ENCODE measurements at regions not wholly inside any gene's neighbourhood (a gene's known extent, or its start where the extent isn't known, plus 50 kb on each side); places are given as distances from the start of the nearest gene placed in this dataset.

GRCh38 chr10:121051171-121051570 is 200.0 kb downstream of the WDR11 start:
- TF ChIP-seq CTCF (IDR thresholded peaks at IDR 0.05) (no peak), EZH2 (IDR thresholded peaks at IDR 0.05; ENCODE audit: borderline replicate concordance, insufficient read depth, low read depth, low read length, poor library complexity, severe bottlenecking) (no peak)
- H3K79me2 ChIP-seq (ENCODE audit: control insufficient read depth, insufficient read depth, low read length), result no peaks in the 10 kb centered on the region
- ATAC-seq (ENCODE audit: low read depth), result no peak
- Mint-ChIP-seq H3K4me1 (no peaks in the 10 kb centered on the region), H3K27me3 (no peaks in the 10 kb centered on the region), H3K9me3 (ENCODE audit: insufficient read depth) (no peaks in the 10 kb centered on the region), H3K27ac (no peak overlapping the region), H3K4me3 (no peak overlapping the region)
- H3K4me3 ChIP-seq (ENCODE audit: control extremely low read depth in 1 of 5, extremely low read depth in 1 of 5, insufficient read depth in 1 of 5, low read depth in 2 of 5, low read length in 4 of 5), result no peak overlapping the region
- no peak overlapping the region for H3K4me2 ChIP-seq (replicated peaks; ENCODE audit: low read depth, low read length, poor library complexity, severe bottlenecking)
- H3K9ac ChIP-seq (ENCODE audit: low read length), result no peak overlapping the region
- 100% methylated on average over 1 of the region's 3 CpGs for WGBS (ENCODE audit: insufficient coverage)
- DNase-seq, result no peak
- no peaks in the 10 kb centered on the region for H3K4me1 ChIP-seq (ENCODE audit: control insufficient read depth in 2 of 2, insufficient read depth in 2 of 2, low read length in 2 of 2)
- no peaks in the 10 kb centered on the region for H3K36me3 ChIP-seq (replicated peaks in 1 of 2; ENCODE audit: control extremely low read depth in 1 of 2, control insufficient read depth in 1 of 2, extremely low read depth in 1 of 2, insufficient read depth in 2 of 2, low read length in 1 of 2)
- POLR2A ChIA-PET, result no interaction called here
- no peaks in the 10 kb centered on the region for H3K27me3 ChIP-seq (replicated peaks in 1 of 4; ENCODE audit: control extremely low read depth in 1 of 4, control insufficient read depth in 3 of 4, insufficient read depth in 4 of 4, low read length in 3 of 4)
- intact Hi-C loops (cut with micrococcal nuclease), result no loop called here
- H3K9me3 ChIP-seq (ENCODE audit: control extremely low read depth in 1 of 3, control insufficient read depth in 2 of 3, insufficient read depth in 1 of 3, low read length in 2 of 3), result peaks cover 0 to 4% (median 0%) of the 10 kb centered on the region in 3 donors
- CTCF ChIA-PET, result no interaction called here
- H4K20me1 ChIP-seq (ENCODE audit: control insufficient read depth, insufficient read depth, low read length, poor library complexity, severe bottlenecking), result no peaks in the 10 kb centered on the region
- no peak overlapping the region for H3K27ac ChIP-seq (ENCODE audit: low read length in 2 of 2)
- no peak overlapping the region for H2AFZ ChIP-seq (ENCODE audit: insufficient read depth, low read depth, low read length, poor library complexity, severe bottlenecking)

GRCh38 chr10:121051696-121052279 is 200.6 kb downstream of the WDR11 start:
- H3K27me3 ChIP-seq (replicated peaks in 1 of 4; ENCODE audit: control extremely low read depth in 1 of 4, control insufficient read depth in 3 of 4, insufficient read depth in 4 of 4, low read length in 3 of 4), result no peaks in the 10 kb centered on the region
- H3K27ac Mint-ChIP-seq, result no peak overlapping the region
- H3K9ac ChIP-seq (ENCODE audit: low read length), result no peak overlapping the region
- POLR2A ChIA-PET, result no interaction called here
- no peak overlapping the region for H2AFZ ChIP-seq (ENCODE audit: insufficient read depth, low read depth, low read length, poor library complexity, severe bottlenecking)
- H3K27me3 Mint-ChIP-seq, result no peaks in the 10 kb centered on the region
- H3K4me2 ChIP-seq (replicated peaks; ENCODE audit: low read depth, low read length, poor library complexity, severe bottlenecking), result no peak overlapping the region
- WGBS (ENCODE audit: insufficient coverage), result no CpG with 5 or more reads among the region's 3 CpGs
- no peak overlapping the region for H3K4me3 ChIP-seq (ENCODE audit: control extremely low read depth in 1 of 5, extremely low read depth in 1 of 5, insufficient read depth in 1 of 5, low read depth in 2 of 5, low read length in 4 of 5)
- CTCF ChIA-PET, result no interaction called here
- no peak overlapping the region for H3K27ac ChIP-seq (ENCODE audit: low read length in 2 of 2)
- H3K4me3 Mint-ChIP-seq, result no peak overlapping the region
- no peaks in the 10 kb centered on the region for H4K20me1 ChIP-seq (ENCODE audit: control insufficient read depth, insufficient read depth, low read length, poor library complexity, severe bottlenecking)
- peaks cover 0 to 4% (median 0%) of the 10 kb centered on the region in 3 donors for H3K9me3 ChIP-seq (ENCODE audit: control extremely low read depth in 1 of 3, control insufficient read depth in 2 of 3, insufficient read depth in 1 of 3, low read length in 2 of 3)
- no peaks in the 10 kb centered on the region for H3K36me3 ChIP-seq (replicated peaks in 1 of 2; ENCODE audit: control extremely low read depth in 1 of 2, control insufficient read depth in 1 of 2, extremely low read depth in 1 of 2, insufficient read depth in 2 of 2, low read length in 1 of 2)
- H3K4me1 Mint-ChIP-seq, result no peaks in the 10 kb centered on the region
- TF ChIP-seq CTCF (IDR thresholded peaks at IDR 0.05) (no peak), EZH2 (IDR thresholded peaks at IDR 0.05; ENCODE audit: borderline replicate concordance, insufficient read depth, low read depth, low read length, poor library complexity, severe bottlenecking) (no peak)
- no peaks in the 10 kb centered on the region for H3K79me2 ChIP-seq (ENCODE audit: control insufficient read depth, insufficient read depth, low read length)
- ATAC-seq (ENCODE audit: low read depth), result no peak
- no peaks in the 10 kb centered on the region for H3K9me3 Mint-ChIP-seq (ENCODE audit: insufficient read depth)
- intact Hi-C loops (cut with micrococcal nuclease), result no loop called here
- no peaks in the 10 kb centered on the region for H3K4me1 ChIP-seq (ENCODE audit: control insufficient read depth in 2 of 2, insufficient read depth in 2 of 2, low read length in 2 of 2)
- DNase-seq, result no peak

Data from B cell (primary cell).